Adrenal gland (tissue), 5 donors: ENCODE measurements at regions not wholly inside any gene's neighbourhood (a gene's known extent, or its start where the extent isn't known, plus 50 kb on each side); places are given as distances from the start of the nearest gene placed in this dataset.

Experiments used
- POLR2A ChIP-seq, 2 donors: fragments of 450-650 bp; IDR thresholded peaks; one replicate each; pipeline ENCODE4 v1.6.1; 2017; ENCODE audit warnings: antibody characterized with exemption in 2 of 2, mild to moderate bottlenecking in 2 of 2, moderate library complexity in 1 of 2
- TF ChIP-seq, protein P1 (sequence below), 6 experiments: fragments of 450-650 bp in 4 of 6; fragments of 200-600 bp in 2 of 6; sonication (generic) in 1 of 6; IDR thresholded peaks; 1 replicate in 5 of 6; 2 replicates in 1 of 6; pipeline versions ENCODE4 v1.5.1 to v1.8.0; 2016 to 2021; ENCODE audit warnings: antibody characterized with exemption in 6 of 6, mild to moderate bottlenecking in 2 of 6, moderate library complexity in 1 of 6
- donor health status: DM: no; HTN: no; CAD: no.

GRCh38 chr15:68495981-68496705 is 64.2 kb upstream of the ITGA11 start:
- TF ChIP-seq, protein P1, sequence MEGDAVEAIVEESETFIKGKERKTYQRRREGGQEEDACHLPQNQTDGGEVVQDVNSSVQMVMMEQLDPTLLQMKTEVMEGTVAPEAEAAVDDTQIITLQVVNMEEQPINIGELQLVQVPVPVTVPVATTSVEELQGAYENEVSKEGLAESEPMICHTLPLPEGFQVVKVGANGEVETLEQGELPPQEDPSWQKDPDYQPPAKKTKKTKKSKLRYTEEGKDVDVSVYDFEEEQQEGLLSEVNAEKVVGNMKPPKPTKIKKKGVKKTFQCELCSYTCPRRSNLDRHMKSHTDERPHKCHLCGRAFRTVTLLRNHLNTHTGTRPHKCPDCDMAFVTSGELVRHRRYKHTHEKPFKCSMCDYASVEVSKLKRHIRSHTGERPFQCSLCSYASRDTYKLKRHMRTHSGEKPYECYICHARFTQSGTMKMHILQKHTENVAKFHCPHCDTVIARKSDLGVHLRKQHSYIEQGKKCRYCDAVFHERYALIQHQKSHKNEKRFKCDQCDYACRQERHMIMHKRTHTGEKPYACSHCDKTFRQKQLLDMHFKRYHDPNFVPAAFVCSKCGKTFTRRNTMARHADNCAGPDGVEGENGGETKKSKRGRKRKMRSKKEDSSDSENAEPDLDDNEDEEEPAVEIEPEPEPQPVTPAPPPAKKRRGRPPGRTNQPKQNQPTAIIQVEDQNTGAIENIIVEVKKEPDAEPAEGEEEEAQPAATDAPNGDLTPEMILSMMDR (IDR thresholded peaks at IDR 0.05): no peak
- TF ChIP-seq POLR2A (IDR thresholded peaks at IDR 0.05): no peak
